C4-2B (cell line): ENCODE measurements at regions not wholly inside any gene's neighbourhood (a gene's known extent, or its start where the extent isn't known, plus 50 kb on each side); places are given as distances from the start of the nearest gene placed in this dataset.

Experiments used
- ZFX ChIP-seq: fragments of 450-650 bp; IDR thresholded peaks from 2 replicates; pipeline ENCODE4 v1.6.1; 2017
- TF ChIP-seq, protein P1 (sequence below): fragments of 450-650 bp; conservative IDR thresholded peaks from 2 replicates; pipeline ENCODE4 v1.5.1; 2017; ENCODE audit warnings: mild to moderate bottlenecking

DNA sequence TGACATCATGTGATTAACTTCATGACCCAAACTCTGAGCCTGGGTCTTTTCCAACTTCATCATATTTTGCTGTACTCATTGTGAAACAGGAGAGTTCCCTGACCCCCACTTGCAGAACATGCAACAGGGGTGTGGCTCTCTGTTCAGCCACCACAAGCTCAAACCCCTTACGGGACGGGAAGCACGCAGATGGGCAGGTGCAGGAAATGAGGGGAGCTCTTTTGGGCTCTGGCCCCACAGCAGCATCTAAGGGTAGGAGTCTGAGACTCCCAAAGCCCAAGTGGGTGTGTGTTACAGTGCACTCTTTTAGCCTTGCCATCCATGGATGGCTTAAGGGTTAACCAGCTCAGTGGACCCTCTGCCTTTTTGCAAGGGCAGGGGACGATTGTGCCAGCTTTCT, 599.5 kb upstream of the SMIM31 start:
- TF ChIP-seq, protein P1, sequence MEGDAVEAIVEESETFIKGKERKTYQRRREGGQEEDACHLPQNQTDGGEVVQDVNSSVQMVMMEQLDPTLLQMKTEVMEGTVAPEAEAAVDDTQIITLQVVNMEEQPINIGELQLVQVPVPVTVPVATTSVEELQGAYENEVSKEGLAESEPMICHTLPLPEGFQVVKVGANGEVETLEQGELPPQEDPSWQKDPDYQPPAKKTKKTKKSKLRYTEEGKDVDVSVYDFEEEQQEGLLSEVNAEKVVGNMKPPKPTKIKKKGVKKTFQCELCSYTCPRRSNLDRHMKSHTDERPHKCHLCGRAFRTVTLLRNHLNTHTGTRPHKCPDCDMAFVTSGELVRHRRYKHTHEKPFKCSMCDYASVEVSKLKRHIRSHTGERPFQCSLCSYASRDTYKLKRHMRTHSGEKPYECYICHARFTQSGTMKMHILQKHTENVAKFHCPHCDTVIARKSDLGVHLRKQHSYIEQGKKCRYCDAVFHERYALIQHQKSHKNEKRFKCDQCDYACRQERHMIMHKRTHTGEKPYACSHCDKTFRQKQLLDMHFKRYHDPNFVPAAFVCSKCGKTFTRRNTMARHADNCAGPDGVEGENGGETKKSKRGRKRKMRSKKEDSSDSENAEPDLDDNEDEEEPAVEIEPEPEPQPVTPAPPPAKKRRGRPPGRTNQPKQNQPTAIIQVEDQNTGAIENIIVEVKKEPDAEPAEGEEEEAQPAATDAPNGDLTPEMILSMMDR: no peak
- TF ChIP-seq ZFX: no peak
